ENCODE measurements at regions not wholly inside any gene's neighbourhood (a gene's known extent, or its start where the extent isn't known, plus 50 kb on each side); places are given as distances from the start of the nearest gene placed in this dataset.

GRCh38 chr13:64704121-64704649 lies 2526.0 kb downstream of the PCDH9 start:
- TF ChIP-seq CTCF (IDR thresholded peaks at IDR 0.05) = no peak
- TF ChIP-seq POLR2A (IDR thresholded peaks at IDR 0.05) = no peak
